DOHH2 (cell line): ENCODE measurements at regions not wholly inside any gene's neighbourhood (a gene's known extent, or its start where the extent isn't known, plus 50 kb on each side); places are given as distances from the start of the nearest gene placed in this dataset.
"Not testable (repeated sequence)": the region's sequence is repeated elsewhere in the genome, so short reads cannot be mapped to it uniquely, and the experiment has no call there.

Experiments used
- EZH2phosphoT487 ChIP-seq: fragments of 200-600 bp; sonication (generic); IDR thresholded peaks from 2 replicates; pipeline ENCODE4 v1.6.1; 2017; ENCODE audit warnings: borderline replicate concordance, mild to moderate bottlenecking, antibody characterized with exemption, low read length, moderate library complexity, mixed read lengths
- TF ChIP-seq, protein P1 (sequence below): fragments of 200-600 bp; sonication (generic); IDR thresholded peaks from one replicate; pipeline ENCODE4 v1.5.1; 2014; ENCODE audit warnings: antibody characterized with exemption, mild to moderate bottlenecking, low read depth, low read length; ENCODE audit not compliant: poor library complexity, severe bottlenecking

- TF ChIP-seq, protein P1, sequence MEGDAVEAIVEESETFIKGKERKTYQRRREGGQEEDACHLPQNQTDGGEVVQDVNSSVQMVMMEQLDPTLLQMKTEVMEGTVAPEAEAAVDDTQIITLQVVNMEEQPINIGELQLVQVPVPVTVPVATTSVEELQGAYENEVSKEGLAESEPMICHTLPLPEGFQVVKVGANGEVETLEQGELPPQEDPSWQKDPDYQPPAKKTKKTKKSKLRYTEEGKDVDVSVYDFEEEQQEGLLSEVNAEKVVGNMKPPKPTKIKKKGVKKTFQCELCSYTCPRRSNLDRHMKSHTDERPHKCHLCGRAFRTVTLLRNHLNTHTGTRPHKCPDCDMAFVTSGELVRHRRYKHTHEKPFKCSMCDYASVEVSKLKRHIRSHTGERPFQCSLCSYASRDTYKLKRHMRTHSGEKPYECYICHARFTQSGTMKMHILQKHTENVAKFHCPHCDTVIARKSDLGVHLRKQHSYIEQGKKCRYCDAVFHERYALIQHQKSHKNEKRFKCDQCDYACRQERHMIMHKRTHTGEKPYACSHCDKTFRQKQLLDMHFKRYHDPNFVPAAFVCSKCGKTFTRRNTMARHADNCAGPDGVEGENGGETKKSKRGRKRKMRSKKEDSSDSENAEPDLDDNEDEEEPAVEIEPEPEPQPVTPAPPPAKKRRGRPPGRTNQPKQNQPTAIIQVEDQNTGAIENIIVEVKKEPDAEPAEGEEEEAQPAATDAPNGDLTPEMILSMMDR: not testable (repeated sequence)
- not testable (repeated sequence) for TF ChIP-seq EZH2phosphoT487
Observed at GRCh38 chr9:41833108-41833507, 296.1 kb downstream of the CNTNAP3B start.
